HCT116 (cell line): ENCODE measurements at regions not wholly inside any gene's neighbourhood (a gene's known extent, or its start where the extent isn't known, plus 50 kb on each side); places are given as distances from the start of the nearest gene placed in this dataset.

ENCODE experiments used
- ATAC-seq: fragments of 200-7000 bp; cut with Tn5 transposase; 2 replicates; pipeline ENCODE4 v1.9.1; 2020; ENCODE audit warnings: mild to moderate bottlenecking, moderate library complexity
- BruUV-seq: library from RNA; stranded (reverse); fragments of 400-500 nt; replicated peaks from 2 replicates; lab custom pipeline; 2021; lab: Mats Ljungman, UMichigan
- CTCF ChIA-PET: fragments of 300-600 bp; sonication (Branson Sonifier 250); formaldehyde crosslinking; loops from one replicate; lab custom pipeline; 2021; ENCODE audit warnings: antibody characterized with exemption; lab: Charles Lee
- POLR2A ChIA-PET: fragments of 300-600, 350-600 bp; sonication (Branson Sonifier 250); formaldehyde crosslinking; loops from one replicate; lab custom pipeline; 2021; ENCODE audit warnings: antibody characterized with exemption; lab: Charles Lee
- RAD21 ChIA-PET, 2 experiments: fragments of 300-600 bp; sonication (Branson Sonifier 250); formaldehyde crosslinking; loops; one replicate each; lab custom pipeline; 2023; ENCODE audit warnings: low total read pairs in 2 of 2; ENCODE audit not compliant: uncharacterized antibody in 2 of 2, unreplicated experiment in 2 of 2, low non-redundant PET in 1 of 2; lab: Charles Lee
- DNase-seq: peaks from one replicate; pipeline ENCODE4 v3.0.0-alpha.2; 2010; ENCODE audit warnings: low read depth, low spot score
- H2AFZ ChIP-seq: fragments of 200-600 bp; shearing (Covaris generic), sonication (generic); 2 replicates; pipeline ENCODE4 v1.6.1; 2017; ENCODE audit warnings: low read depth, mixed run types, mixed read lengths, antibody characterized with exemption, low read length; ENCODE audit not compliant: poor library complexity, severe bottlenecking
- H3K27ac ChIP-seq: 2 replicates; pipeline ENCODE4 v1.5.1; 2012; ENCODE audit warnings: low read depth, low read length
- H3K27me3 ChIP-seq: fragments of 200-600 bp; sonication (generic); 2 replicates; pipeline ENCODE4 v1.6.1; 2016; ENCODE audit warnings: mixed run types, low read length, mixed read lengths; ENCODE audit not compliant: insufficient read depth
- H3K36me3 ChIP-seq, 2 experiments: fragments of 200-500 bp in 1 of 2; fragments of 200-600 bp in 1 of 2; sonication (Bioruptor generic) in 1 of 2; sonication (generic) in 1 of 2; 2 replicates each; pipeline versions ENCODE4 v1.5.1 to v1.6.1; 2014 to 2016; ENCODE audit warnings: low read length in 2 of 2, inconsistent platforms in 1 of 2, mixed read lengths in 1 of 2, mixed run types in 1 of 2; ENCODE audit not compliant: insufficient read depth in 2 of 2, control insufficient read depth in 1 of 2
- H3K4me1 ChIP-seq, 2 experiments: fragments of 200-600 bp in 1 of 2; sonication (generic) in 1 of 2; 2 replicates each; pipeline versions ENCODE4 v1.5.1 to v1.6.1; 2012 to 2017; ENCODE audit warnings: low read length in 2 of 2, inconsistent platforms in 1 of 2, mild to moderate bottlenecking in 1 of 2, mixed read lengths in 1 of 2, mixed run types in 1 of 2, moderate library complexity in 1 of 2; ENCODE audit not compliant: insufficient read depth in 2 of 2, control insufficient read depth in 1 of 2
- H3K4me2 ChIP-seq: fragments of 200-600 bp; sonication (generic); 2 replicates; pipeline ENCODE4 v1.6.1; 2017; ENCODE audit warnings: mixed run types, low read length, mixed read lengths
- H3K4me3 ChIP-seq, 2 experiments: fragments of 200-600 bp in 1 of 2; sonication (generic) in 1 of 2; replicated peaks in 1 of 2; 2 replicates each; pipeline ENCODE4 v1.5.1; 2011 to 2016; ENCODE audit warnings: low read length in 2 of 2, control low read depth in 1 of 2, low read depth in 1 of 2, mild to moderate bottlenecking in 1 of 2, mixed read lengths in 1 of 2, mixed run types in 1 of 2
- H3K79me2 ChIP-seq: fragments of 200-600 bp; sonication (generic); 2 replicates; pipeline ENCODE4 v1.6.1; 2017; ENCODE audit warnings: mild to moderate bottlenecking, mixed run types, low read length, moderate library complexity, mixed read lengths; ENCODE audit not compliant: insufficient read depth
- H3K9ac ChIP-seq: fragments of 200-600 bp; sonication (generic); 2 replicates; pipeline ENCODE4 v1.6.1; 2016; ENCODE audit warnings: low read length, mixed read lengths
- H3K9me2 ChIP-seq: fragments of 200-600 bp; sonication (generic), shearing (Covaris generic); 2 replicates; pipeline ENCODE4 v1.6.1; 2017; ENCODE audit warnings: mixed run types, mild to moderate bottlenecking, moderate library complexity; ENCODE audit not compliant: insufficient read depth
- H3K9me3 ChIP-seq, 2 experiments: fragments of 200-500 bp in 1 of 2; fragments of 200-600 bp in 1 of 2; sonication (Bioruptor generic) in 1 of 2; sonication (generic) in 1 of 2; 2 replicates each; pipeline ENCODE4 v1.6.1; 2014 to 2017; ENCODE audit warnings: low read length in 2 of 2, mixed read lengths in 2 of 2, inconsistent platforms in 1 of 2, low read depth in 1 of 2, mild to moderate bottlenecking in 1 of 2, mixed run types in 1 of 2, moderate library complexity in 1 of 2; ENCODE audit not compliant: control insufficient read depth in 1 of 2, insufficient read depth in 1 of 2
- H4K20me1 ChIP-seq: fragments of 200-600 bp; sonication (generic), shearing (Covaris generic); 2 replicates; pipeline ENCODE4 v1.6.1; 2017; ENCODE audit warnings: mixed run types, mild to moderate bottlenecking, moderate library complexity; ENCODE audit not compliant: insufficient read depth
- ATF3 ChIP-seq: IDR thresholded peaks from 2 replicates; pipeline ENCODE4 v1.6.1; 2012
- CBX3 ChIP-seq: IDR thresholded peaks from 2 replicates; pipeline ENCODE4 v1.6.1; 2012; ENCODE audit warnings: low read depth
- CEBPB ChIP-seq: IDR thresholded peaks from 2 replicates; pipeline ENCODE4 v1.6.1; 2012; ENCODE audit warnings: low read depth
- EGR1 ChIP-seq: IDR thresholded peaks from 2 replicates; pipeline ENCODE4 v1.6.1; 2012; ENCODE audit warnings: low read depth
- EZH2 ChIP-seq: fragments of 200-600 bp; sonication (generic); IDR thresholded peaks from 2 replicates; pipeline ENCODE4 v1.6.1; 2017; ENCODE audit warnings: antibody characterized with exemption, mixed run types
- EZH2phosphoT487 ChIP-seq: fragments of 200-600 bp; IDR thresholded peaks from 2 replicates; pipeline ENCODE4 v1.6.1; 2018; ENCODE audit warnings: antibody characterized with exemption, borderline replicate concordance
- JUND ChIP-seq: IDR thresholded peaks from 2 replicates; pipeline ENCODE4 v1.6.1; 2012
- POLR2A ChIP-seq: IDR thresholded peaks from 2 replicates; pipeline ENCODE4 v1.7.0; 2011; ENCODE audit warnings: borderline replicate concordance; ENCODE audit not compliant: insufficient read depth, insufficient read length; ENCODE audit errors: extremely low read depth
- POLR2AphosphoS5 ChIP-seq: IDR thresholded peaks from 2 replicates; pipeline ENCODE4 v1.6.1; 2011; ENCODE audit warnings: mild to moderate bottlenecking, low read depth, low read length, moderate library complexity
- RAD21 ChIP-seq: IDR thresholded peaks from 2 replicates; pipeline ENCODE4 v1.6.1; 2012; ENCODE audit warnings: low read depth, mild to moderate bottlenecking
- SP1 ChIP-seq: IDR thresholded peaks from 2 replicates; pipeline ENCODE4 v1.6.1; 2012; ENCODE audit warnings: low read depth
- SRF ChIP-seq: IDR thresholded peaks from 2 replicates; pipeline ENCODE4 v1.6.1; 2012; ENCODE audit warnings: low read depth
- TCF7L2 ChIP-seq: IDR thresholded peaks from 2 replicates; pipeline ENCODE4 v1.7.0; 2011; ENCODE audit warnings: borderline replicate concordance, inconsistent platforms; ENCODE audit not compliant: insufficient read depth, insufficient read length; ENCODE audit errors: extremely low read depth
- YY1 ChIP-seq: IDR thresholded peaks from 2 replicates; pipeline ENCODE4 v1.6.1; 2011; ENCODE audit warnings: low read length, low read depth, moderate library complexity, mild to moderate bottlenecking; ENCODE audit not compliant: insufficient replicate concordance; ENCODE audit errors: extremely low read depth
- ZBTB33 ChIP-seq: IDR thresholded peaks from 2 replicates; pipeline ENCODE4 v1.6.1; 2011; ENCODE audit warnings: mild to moderate bottlenecking, low read length, moderate library complexity; ENCODE audit not compliant: insufficient replicate concordance; ENCODE audit errors: extremely low read depth
- ZNF274 ChIP-seq: fragments of 200-500 bp; sonication (Bioruptor generic); IDR thresholded peaks from 2 replicates; pipeline ENCODE4 v1.6.1; 2014; ENCODE audit warnings: mild to moderate bottlenecking, low read depth, low read length, inconsistent platforms
- intact Hi-C: fragments of 100-400 bp; cut with micrococcal nuclease; formaldehyde crosslinking; loops from 2 replicates; pipeline ENCODE4 v1.10.0; 2022
- TF ChIP-seq, protein P1 (sequence below): IDR thresholded peaks from 2 replicates; pipeline ENCODE4 v1.6.1; 2012; ENCODE audit warnings: low read depth

- Histone ChIP-seq H3K27ac (no peak overlapping the region), H3K4me1 (no peaks in the 10 kb centered on the region), H2AFZ (no peak overlapping the region), H3K9me3 (no peaks in the 10 kb centered on the region), H3K36me3 (no peaks in the 10 kb centered on the region), H3K4me2 (no peak overlapping the region), H3K4me3 (no peak overlapping the region), H3K9me2 (no peaks in the 10 kb centered on the region), H3K79me2 (no peaks in the 10 kb centered on the region), H4K20me1 (no peaks in the 10 kb centered on the region), H3K9ac (no peak overlapping the region), H3K27me3 (no peaks in the 10 kb centered on the region; the same call in 1 of the 2 replicates)
- intact Hi-C loops, result no loop called here
- BruUV-seq, result no TSS peak
- ChIA-PET POLR2A (no interaction called here), CTCF (no interaction called here), RAD21 (no interaction called here)
- no peak for TF ChIP-seq POLR2A
- TF ChIP-seq RAD21, result no peak
- TF ChIP-seq CEBPB, result no peak
- no peak for TF ChIP-seq SRF
- TF ChIP-seq ATF3, result no peak
- no peak for TF ChIP-seq EGR1
- no peak for TF ChIP-seq JUND
- TF ChIP-seq SP1, result no peak
- no peak for TF ChIP-seq EZH2
- no peak for TF ChIP-seq TCF7L2
- no peak for TF ChIP-seq ZBTB33
- TF ChIP-seq EZH2phosphoT487, result no peak
- no peak for TF ChIP-seq ZNF274
- TF ChIP-seq, protein P1, sequence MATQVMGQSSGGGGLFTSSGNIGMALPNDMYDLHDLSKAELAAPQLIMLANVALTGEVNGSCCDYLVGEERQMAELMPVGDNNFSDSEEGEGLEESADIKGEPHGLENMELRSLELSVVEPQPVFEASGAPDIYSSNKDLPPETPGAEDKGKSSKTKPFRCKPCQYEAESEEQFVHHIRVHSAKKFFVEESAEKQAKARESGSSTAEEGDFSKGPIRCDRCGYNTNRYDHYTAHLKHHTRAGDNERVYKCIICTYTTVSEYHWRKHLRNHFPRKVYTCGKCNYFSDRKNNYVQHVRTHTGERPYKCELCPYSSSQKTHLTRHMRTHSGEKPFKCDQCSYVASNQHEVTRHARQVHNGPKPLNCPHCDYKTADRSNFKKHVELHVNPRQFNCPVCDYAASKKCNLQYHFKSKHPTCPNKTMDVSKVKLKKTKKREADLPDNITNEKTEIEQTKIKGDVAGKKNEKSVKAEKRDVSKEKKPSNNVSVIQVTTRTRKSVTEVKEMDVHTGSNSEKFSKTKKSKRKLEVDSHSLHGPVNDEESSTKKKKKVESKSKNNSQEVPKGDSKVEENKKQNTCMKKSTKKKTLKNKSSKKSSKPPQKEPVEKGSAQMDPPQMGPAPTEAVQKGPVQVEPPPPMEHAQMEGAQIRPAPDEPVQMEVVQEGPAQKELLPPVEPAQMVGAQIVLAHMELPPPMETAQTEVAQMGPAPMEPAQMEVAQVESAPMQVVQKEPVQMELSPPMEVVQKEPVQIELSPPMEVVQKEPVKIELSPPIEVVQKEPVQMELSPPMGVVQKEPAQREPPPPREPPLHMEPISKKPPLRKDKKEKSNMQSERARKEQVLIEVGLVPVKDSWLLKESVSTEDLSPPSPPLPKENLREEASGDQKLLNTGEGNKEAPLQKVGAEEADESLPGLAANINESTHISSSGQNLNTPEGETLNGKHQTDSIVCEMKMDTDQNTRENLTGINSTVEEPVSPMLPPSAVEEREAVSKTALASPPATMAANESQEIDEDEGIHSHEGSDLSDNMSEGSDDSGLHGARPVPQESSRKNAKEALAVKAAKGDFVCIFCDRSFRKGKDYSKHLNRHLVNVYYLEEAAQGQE, result no peak
- no peak for TF ChIP-seq YY1
- TF ChIP-seq POLR2AphosphoS5, result no peak
- no peak for TF ChIP-seq CBX3
- ATAC-seq (no peak), DNase-seq (no peak)
Measured at GRCh38 chr13:111398715-111399299, 78.4 kb downstream of the TEX29 start.
